HG02885 (cell line): ENCODE measurements at regions not wholly inside any gene's neighbourhood (a gene's known extent, or its start where the extent isn't known, plus 50 kb on each side); places are given as distances from the start of the nearest gene placed in this dataset.
"Not testable (repeated sequence)": the region's sequence is repeated elsewhere in the genome, so short reads cannot be mapped to it uniquely, and the experiment has no call there.

ENCODE experiments used
- ATAC-seq: cut with Tn5 transposase; IDR thresholded peaks from one replicate; pipeline ENCODE4 v1.9.1; 2021; ENCODE audit warnings: mild to moderate bottlenecking; ENCODE audit not compliant: unreplicated experiment, poor library complexity

- no peak for ATAC-seq
Measured at GRCh38 chr15:39247574-39247973, 333.3 kb upstream of the THBS1 start.

- no peak for ATAC-seq
Measured at GRCh38 chr15:39248204-39248603, 332.7 kb upstream of the THBS1 start.

DNA sequence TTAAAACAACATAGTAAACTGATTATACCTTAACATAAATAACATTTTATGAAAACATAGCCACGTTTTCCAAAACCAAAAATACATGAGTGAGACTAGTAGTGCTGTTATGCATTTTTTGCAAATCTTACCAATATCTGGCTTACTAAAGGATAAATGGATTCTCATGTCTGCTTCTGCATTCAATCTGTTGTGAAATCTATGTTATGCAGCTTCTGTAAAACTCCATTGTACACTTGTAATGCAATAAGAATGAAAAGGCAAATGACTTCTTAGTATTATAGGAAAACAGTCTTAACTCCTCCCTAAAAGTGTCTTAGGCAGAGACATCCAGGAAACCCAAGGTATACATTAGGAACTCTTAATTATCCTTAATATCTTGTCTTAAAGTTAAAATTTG is 330.9 kb upstream of the THBS1 start:
- ATAC-seq: no peak

GRCh38 chr15:39250460-39251186 is 330.3 kb upstream of the THBS1 start:
- no peak for ATAC-seq

DNA sequence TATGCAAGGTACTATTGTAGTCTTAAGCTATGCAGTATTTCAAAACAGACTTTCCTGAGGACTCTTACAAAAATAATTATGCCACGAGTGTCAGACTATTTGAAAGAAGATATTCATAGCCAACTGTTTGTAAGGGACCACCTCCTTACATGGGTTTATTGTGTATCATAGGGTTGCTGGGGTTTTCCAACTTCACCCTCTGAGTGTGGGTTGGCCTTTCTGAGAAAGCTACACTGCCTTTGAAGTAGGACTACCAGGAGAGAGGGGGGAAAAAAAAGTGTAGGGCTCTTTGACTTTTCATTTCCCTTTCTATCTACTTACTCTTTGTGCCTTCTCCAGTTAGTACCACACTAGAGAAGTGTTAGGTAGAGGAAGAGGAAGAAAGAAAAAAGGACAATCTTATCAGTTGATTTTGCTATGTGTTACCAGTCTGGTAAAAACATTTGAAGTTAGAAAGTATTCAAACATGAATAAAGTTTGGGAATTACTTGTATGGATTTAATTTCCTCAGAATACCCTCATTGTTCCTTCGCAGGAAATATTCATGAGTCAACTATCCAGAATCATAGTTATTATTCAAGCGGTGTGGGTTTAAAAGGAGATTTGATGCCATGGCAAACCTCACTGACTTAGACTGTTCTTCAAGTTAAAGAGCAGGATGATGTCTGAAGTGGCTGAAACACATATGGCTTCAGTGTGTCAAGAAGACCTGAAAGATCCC is 329.3 kb upstream of the THBS1 start:
- ATAC-seq: no peak

DNA sequence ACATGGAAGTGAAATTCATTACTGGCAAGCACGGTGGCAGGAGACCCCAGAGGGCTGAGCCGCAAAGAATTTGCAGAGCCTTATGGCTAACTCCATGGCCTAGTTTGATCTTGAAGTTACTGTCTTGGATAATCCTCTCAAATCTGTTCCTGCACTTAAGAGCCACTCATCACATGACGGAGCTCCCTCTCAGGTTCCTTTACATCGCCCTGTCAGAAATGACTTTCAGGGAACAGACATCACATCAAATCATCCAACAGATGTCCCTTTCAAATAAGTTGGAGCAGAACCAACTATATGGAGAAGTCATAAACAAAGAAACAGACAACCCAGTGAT is 328.8 kb upstream of the THBS1 start:
- no peak for ATAC-seq

DNA sequence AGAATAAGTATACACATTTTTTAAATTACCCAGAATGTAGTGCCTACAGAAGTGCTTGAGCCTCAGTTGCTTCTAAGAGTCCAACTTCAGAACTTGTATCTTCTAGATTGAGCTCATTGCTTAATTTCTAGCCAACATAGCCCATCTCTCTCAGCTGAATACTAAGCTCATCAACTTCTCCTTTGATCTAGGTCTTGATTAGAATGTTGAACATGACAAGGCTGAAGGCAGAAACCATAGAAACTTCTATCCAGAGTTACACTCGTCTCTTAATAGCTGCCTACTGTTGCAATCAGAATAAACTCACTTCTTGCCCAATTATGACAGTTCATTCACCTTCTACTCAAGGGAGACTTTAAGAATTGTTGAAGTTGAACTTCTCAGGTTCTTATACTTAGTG is 327.3 kb upstream of the THBS1 start:
- ATAC-seq: no peak

GRCh38 chr15:39254181-39254580 is 326.7 kb upstream of the THBS1 start:
- no peak for ATAC-seq

DNA sequence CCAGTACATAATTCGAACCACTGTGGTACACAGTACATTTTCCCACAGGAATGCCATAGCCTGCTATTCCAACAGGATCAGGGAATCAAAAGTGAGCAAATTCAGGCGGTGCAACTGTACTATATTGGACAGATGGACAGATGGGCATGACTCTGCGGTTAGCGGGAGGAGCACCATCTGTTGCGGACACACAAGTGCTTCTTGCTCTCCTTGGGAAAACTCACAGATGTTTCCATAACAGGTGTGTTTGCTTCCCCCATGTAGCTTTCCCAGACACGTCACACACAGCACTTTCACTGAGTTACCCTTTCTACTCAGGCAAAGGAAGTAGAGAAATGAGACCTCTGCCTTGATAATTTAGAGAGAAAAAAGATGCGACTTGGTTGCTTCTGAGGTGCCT is 325.1 kb upstream of the THBS1 start:
- ATAC-seq: no peak

GRCh38 chr15:39260391-39260790 is 320.5 kb upstream of the THBS1 start:
- ATAC-seq: no peak

DNA sequence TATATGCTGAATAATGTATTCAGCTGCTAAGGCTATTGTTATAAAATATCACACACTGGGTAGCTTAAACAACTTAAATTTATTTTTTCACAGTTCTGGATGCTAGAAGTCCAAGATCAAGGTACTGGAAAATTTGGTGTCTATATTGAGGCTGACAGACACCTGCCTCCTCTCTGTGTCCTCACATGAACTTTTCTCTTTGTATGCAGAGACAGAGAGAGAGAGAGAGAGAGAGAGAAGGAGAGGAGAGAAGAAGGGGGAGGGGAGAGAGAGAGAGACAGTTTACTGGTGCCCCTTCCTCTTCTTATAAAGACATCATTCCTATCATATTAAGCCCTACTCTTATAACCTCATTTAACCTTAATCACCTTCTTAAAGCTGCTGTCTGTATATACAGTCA is 320.1 kb upstream of the THBS1 start:
- ATAC-seq: no peak

GRCh38 chr15:39261397-39262183 is 319.3 kb upstream of the THBS1 start:
- ATAC-seq: not testable (repeated sequence)

- ATAC-seq: not testable (repeated sequence)
Measured at GRCh38 chr15:39262995-39263772, 317.7 kb upstream of the THBS1 start.

- no peak for ATAC-seq
Measured at GRCh38 chr15:39265261-39265660, 315.6 kb upstream of the THBS1 start.

GRCh38 chr15:39266890-39267289 is 314.0 kb upstream of the THBS1 start:
- no peak for ATAC-seq

- ATAC-seq: no peak
Measured at GRCh38 chr15:39267685-39268084, 313.2 kb upstream of the THBS1 start.

DNA sequence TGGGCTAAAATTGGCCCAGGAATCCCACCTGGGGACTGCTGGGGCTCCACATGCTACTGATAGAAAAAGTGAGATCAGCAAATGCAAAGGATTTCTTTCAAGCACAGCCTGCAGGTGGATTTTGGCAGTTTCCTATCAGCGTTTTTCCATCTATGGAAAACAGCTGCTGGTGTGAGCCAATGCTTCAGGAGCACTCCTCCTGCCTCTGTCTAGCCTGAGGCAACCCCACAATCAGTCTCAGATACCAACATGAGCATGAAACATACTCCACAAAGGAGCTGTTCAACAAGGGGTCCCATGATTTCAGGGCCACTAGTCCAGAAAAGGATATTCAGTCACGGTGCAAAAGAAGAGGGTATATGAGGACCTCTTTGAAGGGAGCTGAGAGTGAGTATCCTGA is 311.5 kb upstream of the THBS1 start:
- ATAC-seq: no peak

DNA sequence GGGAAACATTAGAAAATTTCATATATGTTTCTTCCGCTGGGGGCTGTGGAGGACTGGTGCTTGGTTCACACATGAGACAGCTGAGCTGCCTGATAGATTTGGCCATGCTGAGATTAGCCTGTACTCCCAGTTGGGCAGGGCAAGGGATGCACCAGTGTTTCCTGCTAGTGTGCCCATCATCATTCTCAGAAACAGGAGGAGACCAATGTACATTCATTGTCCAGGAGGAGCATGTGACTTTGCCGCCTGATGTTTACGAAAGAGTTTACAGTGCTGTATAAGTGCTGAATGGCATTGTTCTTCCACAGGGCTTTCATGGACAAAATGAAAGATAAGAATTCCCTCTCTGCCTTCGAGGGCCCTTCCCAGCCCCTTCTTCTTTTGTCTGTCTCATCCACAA is 311.1 kb upstream of the THBS1 start:
- ATAC-seq: no peak

GRCh38 chr15:39270221-39270855 is 310.5 kb upstream of the THBS1 start:
- ATAC-seq: no peak

DNA sequence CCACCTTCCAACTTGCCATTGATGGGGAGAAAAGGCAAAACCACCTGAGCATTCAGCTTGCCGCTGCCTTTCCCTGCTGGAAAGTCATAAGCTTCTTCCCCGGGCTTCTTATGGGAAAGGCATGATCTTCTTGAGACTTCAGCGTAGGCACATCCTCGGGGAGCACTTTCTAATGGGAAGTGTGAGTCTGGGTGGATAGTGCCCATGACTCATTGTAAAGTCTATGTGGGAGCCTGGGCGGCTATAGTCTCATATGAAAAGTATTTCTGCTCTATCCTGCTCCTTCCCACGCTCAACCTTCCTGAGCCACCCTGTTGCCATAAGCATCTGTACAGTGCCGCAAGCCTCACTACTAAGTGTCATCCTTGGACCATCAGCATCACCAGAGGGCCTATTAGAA is 309.9 kb upstream of the THBS1 start:
- no peak for ATAC-seq
